ENCODE measurements at regions not wholly inside any gene's neighbourhood (a gene's known extent, or its start where the extent isn't known, plus 50 kb on each side); places are given as distances from the start of the nearest gene placed in this dataset.

DNA sequence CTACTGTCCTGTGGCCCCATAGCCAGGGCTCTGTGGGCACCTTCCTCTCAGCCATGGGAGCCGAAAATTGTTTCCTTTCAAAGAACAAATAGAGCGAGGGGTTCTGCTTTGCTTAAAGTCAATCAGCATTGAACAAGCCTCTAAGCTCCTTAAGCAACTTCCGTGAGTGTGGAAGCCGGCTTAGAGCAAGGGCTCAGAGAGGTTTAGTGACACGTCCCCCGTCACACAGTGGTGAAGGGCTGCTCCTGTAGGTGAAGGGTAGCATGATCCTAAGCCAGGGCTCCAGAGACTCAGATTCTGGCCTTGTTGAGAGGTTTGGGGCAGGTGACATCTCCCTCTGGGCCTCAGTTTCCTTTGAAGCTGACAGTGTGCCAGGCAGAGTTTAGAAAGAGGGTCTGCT lies 94.0 kb upstream of the WNT4 start:
- TF ChIP-seq POLR2A (IDR thresholded peaks at IDR 0.05): no peak
- TF ChIP-seq, protein P1, sequence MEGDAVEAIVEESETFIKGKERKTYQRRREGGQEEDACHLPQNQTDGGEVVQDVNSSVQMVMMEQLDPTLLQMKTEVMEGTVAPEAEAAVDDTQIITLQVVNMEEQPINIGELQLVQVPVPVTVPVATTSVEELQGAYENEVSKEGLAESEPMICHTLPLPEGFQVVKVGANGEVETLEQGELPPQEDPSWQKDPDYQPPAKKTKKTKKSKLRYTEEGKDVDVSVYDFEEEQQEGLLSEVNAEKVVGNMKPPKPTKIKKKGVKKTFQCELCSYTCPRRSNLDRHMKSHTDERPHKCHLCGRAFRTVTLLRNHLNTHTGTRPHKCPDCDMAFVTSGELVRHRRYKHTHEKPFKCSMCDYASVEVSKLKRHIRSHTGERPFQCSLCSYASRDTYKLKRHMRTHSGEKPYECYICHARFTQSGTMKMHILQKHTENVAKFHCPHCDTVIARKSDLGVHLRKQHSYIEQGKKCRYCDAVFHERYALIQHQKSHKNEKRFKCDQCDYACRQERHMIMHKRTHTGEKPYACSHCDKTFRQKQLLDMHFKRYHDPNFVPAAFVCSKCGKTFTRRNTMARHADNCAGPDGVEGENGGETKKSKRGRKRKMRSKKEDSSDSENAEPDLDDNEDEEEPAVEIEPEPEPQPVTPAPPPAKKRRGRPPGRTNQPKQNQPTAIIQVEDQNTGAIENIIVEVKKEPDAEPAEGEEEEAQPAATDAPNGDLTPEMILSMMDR (IDR thresholded peaks at IDR 0.05): no peak
- Histone ChIP-seq H3K27ac (no peak overlapping the region), H3K27me3 (no peaks in the 10 kb centered on the region), H3K4me1 (no peaks in the 10 kb centered on the region), H3K36me3 (no peaks in the 10 kb centered on the region), H3K4me3 (no peak overlapping the region), H3K9me3 (no peaks in the 10 kb centered on the region)
- DNase-seq: no peak
- intact Hi-C loops (cut with DNase I; ENCODE audit: low total_unique reads): no loop called here

DNA sequence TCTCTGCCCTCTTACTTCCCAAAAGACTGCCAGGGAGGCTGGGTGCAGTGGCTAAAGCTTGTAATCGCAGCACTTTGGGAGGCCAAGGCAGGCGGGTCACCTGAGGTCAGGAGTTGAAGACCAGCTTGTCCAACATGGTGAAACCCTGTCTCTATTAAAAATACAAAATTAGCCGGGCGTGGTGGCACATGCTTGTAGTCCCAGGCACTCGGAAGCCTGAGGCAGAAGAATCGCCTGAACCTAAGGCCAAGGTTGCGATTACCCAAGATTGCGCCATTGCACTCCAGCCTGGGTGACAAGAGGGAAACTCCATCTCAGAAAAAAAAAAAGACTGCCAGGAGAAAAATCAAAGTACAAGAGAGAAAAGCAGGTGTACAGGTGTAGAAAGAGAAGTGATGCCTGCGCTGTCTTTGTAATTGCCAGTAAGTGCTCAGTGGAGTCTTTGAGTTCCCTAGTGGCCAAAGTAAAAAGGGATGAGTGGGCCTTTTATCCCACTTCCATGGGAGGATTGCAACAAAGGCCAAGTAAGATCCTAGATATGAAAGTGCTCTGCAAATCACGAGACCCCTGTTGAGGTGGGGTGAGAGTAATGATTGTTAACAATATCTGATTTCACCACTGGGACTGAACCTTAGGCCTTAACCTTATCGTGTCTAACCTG lies 94.7 kb upstream of the WNT4 start:
- Histone ChIP-seq H3K4me1 (no peaks in the 10 kb centered on the region), H3K4me3 (no peak overlapping the region), H3K27ac (no peak overlapping the region), H3K36me3 (no peaks in the 10 kb centered on the region), H3K9me3 (no peaks in the 10 kb centered on the region), H3K27me3 (no peaks in the 10 kb centered on the region)
- intact Hi-C loops (cut with DNase I; ENCODE audit: low total_unique reads): no loop called here
- no peak for DNase-seq
- no peak for TF ChIP-seq POLR2A (IDR thresholded peaks at IDR 0.05)
- TF ChIP-seq, protein P1 (IDR thresholded peaks at IDR 0.05): no peak

DNA sequence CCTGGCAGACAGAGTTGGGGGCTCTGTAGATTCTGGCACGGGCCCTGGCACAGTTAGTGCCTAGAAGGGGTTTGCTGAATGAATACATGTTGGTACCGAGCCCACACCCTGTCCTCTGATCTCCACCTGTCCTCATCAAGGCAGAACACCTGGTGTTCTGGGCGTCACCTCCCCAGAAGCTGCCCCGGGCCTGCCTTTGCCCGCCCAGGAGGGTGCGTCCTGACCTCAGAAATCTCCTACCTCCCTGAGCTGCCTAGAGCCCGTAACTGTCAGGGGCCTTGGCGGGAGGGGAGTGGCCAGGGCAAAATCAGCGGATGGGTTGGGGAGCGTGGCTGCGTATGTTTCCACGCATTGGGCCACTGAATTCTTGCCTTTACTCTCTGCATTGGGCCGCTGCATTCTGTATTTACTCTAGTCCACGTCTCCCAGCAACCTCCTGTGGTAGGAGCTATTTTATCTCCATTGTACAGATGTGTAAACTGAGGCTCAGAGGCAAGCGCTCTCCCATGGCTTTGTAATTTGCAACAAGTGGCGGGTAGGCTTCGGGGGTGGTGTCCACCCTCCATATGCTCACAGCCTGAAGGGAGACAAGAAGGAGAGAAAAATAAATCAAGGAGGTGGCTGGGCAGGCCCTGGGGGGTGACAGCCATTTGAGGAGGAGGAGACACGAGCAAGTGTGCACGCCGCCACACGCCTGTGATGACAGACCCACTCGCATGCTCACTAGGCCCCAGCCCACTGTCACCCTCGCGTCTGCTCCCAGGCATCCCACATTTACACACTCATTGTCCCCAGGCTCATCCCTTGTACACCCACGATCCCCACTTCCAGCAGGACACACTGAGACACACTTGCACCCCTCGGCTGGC lies 95.7 kb upstream of the WNT4 start:
- Histone ChIP-seq H3K27me3 (no peaks in the 10 kb centered on the region), H3K4me1 (no peaks in the 10 kb centered on the region), H3K36me3 (no peaks in the 10 kb centered on the region), H3K4me3 (no peak overlapping the region), H3K27ac (no peak overlapping the region), H3K9me3 (no peaks in the 10 kb centered on the region)
- TF ChIP-seq, protein P1 (IDR thresholded peaks at IDR 0.05): no peak
- TF ChIP-seq POLR2A (IDR thresholded peaks at IDR 0.05): no peak
- intact Hi-C loops (cut with DNase I; ENCODE audit: low total_unique reads): no loop called here
- no peak for DNase-seq

DNA sequence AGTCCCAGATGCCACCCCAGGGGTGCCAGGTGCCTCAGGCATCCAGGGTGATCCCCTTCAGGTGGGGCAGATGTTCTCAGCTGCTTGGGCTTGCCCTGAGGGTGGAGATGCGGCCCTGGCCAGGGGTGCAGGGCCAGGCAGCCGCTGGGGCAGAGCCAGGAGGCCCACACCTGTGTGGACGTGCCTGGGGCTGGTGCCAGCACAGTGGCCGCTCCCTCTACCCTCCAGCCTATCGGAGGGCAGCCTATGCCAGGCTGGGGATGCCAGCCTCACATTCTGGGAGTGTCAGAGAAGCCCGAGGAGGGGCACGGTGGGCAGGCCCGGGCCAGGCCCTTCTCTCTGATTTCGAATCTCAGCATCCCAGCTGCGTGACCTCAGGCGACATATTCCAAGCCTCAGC lies 96.5 kb upstream of the WNT4 start:
- DNase-seq: no peak
- H3K4me1 ChIP-seq: no peaks in the 10 kb centered on the region
- intact Hi-C loops (cut with DNase I; ENCODE audit: low total_unique reads): no loop called here
- TF ChIP-seq POLR2A (IDR thresholded peaks at IDR 0.05): no peak
- TF ChIP-seq, protein P1 (IDR thresholded peaks at IDR 0.05): no peak
- no peaks in the 10 kb centered on the region for H3K9me3 ChIP-seq
- no peak overlapping the region for H3K27ac ChIP-seq
- no peaks in the 10 kb centered on the region for H3K27me3 ChIP-seq
- no peaks in the 10 kb centered on the region for H3K36me3 ChIP-seq
- no peak overlapping the region for H3K4me3 ChIP-seq

DNA sequence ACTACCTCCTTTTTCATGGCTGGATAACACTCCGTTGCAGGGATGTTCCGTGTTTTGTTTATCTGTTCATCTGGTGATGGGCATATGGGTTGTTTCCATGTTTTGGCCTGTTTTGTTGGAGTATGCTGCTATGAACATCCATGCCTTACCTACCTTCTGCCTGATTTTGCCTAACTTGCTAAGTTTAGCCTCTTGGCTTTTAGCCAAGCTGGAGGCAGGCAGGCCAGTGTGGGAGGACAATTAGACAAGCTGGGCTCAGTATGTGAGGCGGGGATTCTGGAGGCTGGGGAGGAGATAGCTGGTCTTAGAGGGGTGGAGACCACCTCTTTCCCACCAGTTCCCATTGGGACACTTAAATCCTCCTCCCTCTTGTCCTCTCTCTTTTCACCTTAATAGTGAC lies 98.4 kb upstream of the WNT4 start:
- Histone ChIP-seq H3K4me3 (no peak overlapping the region), H3K27ac (no peak overlapping the region), H3K36me3 (no peaks in the 10 kb centered on the region), H3K4me1 (no peaks in the 10 kb centered on the region), H3K9me3 (no peaks in the 10 kb centered on the region), H3K27me3 (no peaks in the 10 kb centered on the region)
- DNase-seq: no peak
- intact Hi-C loops (cut with DNase I; ENCODE audit: low total_unique reads): no loop called here
- TF ChIP-seq POLR2A (IDR thresholded peaks at IDR 0.05): no peak
- TF ChIP-seq, protein P1 (IDR thresholded peaks at IDR 0.05): no peak

All from uterus (tissue), 3 donors.